Erythroblast (primary cell): ENCODE measurements at regions not wholly inside any gene's neighbourhood (a gene's known extent, or its start where the extent isn't known, plus 50 kb on each side); places are given as distances from the start of the nearest gene placed in this dataset.

Experiments used
- GATA1 ChIP-seq: IDR thresholded peaks from 2 replicates; pipeline ENCODE4 v1.6.1; 2011; ENCODE audit warnings: low read depth, mild to moderate bottlenecking, control low read depth, low read length, moderate library complexity
- POLR2A ChIP-seq: IDR thresholded peaks from 2 replicates; pipeline ENCODE4 v1.6.1; 2011; ENCODE audit warnings: mild to moderate bottlenecking, low read length

DNA sequence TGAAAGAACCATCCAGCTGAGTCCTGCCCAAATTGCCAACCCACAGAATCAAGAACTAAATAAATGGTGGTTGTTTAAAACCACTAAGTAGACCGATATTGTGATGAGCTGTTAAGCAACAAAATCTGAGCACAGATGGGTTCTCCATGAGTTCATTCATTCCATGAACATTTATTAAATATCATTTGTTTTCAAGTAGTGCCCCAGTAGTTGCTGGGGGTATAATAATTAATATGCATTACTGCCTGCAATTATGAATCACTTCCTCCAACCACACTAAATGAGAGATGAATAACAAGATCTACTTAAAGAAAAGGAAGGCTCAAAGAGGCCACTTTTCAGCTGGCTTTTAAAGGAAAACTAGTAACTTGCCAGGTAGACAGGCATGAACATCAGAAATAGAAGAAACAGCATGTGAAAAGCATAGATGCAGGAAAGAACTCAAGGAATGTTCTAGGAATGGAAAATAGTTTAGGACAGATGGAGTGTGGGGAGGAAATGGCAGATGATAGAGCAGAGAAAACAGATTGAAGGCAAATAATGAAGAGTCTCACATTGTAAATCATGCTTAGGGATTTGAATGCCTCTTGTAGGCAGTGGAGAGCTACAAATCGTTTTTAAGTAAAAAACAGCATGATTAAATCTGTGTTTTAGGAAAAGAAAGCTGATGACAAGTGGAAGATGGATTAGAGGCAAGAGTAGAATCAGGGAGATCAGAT, 641.7 kb upstream of the DIPK2B start:
- TF ChIP-seq POLR2A, result no peak
- TF ChIP-seq GATA1, result no peak
